NCI-H748 treated with DMSO at 0.1 percent for 48 hours (cell line): ENCODE measurements at regions not wholly inside any gene's neighbourhood (a gene's known extent, or its start where the extent isn't known, plus 50 kb on each side); places are given as distances from the start of the nearest gene placed in this dataset.

ENCODE experiments used
- DNase-seq: peaks from one replicate; lab custom pipeline; 2025; lab: John Stamatoyannopoulos, UW

DNA sequence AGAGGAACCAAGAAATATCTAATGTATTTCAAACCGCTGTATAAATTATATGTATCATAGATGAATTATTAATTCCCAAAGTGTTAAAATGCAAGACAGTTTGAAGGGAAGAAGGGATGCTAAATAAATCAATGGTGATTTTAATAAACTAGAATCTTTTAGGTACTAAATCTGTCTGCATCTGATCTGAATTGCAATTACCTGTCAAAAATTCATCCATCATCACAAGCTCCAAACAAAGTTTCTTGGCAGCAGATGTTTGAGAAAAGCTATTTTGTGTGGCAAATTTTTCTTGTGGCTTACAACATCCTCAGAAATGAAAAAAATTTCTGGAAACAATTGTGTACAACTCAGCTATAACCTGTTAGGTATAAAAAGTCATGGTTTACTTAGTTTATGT, 816.0 kb upstream of the NDST4 start:
- DNase-seq, result no peak

DNA sequence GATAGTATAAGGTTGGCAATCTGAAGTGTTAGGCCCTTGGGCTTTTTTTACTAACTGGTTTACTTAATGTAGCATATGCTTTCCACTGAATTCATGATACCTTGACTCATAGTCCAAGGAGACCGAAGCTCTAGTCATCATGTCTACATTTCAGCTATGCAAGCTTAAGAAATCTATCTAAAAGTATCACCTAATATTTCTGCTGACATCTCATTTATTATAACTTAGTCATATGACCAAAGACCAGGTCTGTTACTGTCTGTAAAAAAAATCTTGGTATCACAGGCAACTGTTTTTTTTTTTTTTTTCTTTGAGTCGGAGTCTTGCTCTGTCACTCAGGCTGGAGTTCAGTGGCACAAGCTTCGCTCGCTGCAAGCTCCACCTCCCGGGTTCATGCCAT, 814.0 kb upstream of the NDST4 start:
- no peak for DNase-seq

DNA sequence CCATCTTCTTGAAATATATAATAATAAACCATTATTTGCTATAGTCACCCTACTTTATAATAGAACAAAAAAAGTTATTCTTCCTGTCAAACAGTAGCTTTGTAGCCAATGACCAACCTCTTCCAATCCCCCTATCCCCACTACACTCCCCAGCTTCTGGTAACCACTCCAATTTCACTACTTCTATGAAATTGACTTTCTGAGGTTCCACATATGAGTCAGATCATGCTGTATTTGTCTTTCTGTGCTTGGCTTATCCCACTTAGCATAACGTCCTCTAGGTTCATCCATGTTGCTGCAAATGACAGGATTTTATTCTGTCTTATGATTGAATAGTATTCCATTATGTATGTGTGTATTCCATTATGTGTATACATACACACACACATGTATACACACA, 809.7 kb upstream of the NDST4 start:
- no peak for DNase-seq

DNA sequence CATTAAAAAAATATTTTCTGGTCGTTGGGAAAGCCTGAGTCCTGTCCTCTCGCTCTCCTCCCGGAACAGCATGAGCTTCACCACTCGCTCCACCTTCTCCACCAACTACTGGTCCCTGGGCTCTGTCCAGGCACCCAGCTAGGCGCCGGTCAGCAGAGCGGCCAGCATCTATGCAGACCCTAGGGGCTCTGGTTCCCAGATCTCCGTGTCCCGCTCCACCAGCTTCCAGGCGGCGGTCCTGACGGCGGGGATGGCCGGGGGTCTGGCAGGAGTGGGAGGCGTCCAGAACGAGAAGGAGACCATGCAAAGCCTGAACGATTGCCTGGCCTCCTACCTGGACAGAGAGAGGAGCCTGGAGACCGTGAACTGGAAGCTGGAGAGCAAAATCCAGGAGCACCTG, 807.2 kb upstream of the NDST4 start:
- no peak for DNase-seq

DNA sequence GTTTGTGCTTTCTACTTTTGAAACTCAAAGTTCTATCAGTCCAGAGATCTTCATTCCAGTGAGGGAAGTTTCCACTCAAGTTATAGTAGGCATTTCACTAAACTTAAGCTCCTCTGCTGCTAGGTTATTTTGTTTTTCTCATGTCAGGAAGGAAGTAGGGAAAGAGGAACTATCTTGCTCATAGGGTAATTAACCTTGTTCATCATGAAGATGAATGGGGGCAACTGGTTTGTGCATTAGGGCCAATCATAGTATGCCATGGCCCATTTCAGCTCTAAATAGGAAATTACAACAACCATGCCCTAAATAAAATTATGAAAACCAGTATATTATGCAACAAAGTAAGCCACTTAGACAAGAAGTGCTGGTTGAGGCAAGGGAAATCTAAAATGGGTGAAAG, 804.7 kb upstream of the NDST4 start:
- DNase-seq, result no peak

DNA sequence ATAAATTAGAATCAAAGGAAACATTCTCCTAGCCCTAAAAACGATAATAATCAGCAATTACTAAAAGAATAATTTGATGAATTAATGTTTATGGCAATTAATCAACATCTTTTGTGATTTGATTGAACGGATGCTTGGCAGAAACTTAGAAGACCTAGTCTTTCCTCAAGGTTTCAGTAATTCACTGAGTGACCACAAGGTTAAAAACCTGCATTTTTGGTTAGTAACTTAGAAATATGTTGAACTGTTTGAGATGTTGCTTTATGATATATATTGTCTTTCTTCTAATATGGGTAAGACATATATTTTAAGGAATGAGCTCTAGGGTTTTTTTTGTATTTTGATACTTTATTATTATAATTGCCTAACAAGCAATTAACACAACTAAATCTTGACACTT, 793.0 kb upstream of the NDST4 start:
- DNase-seq, result no peak

DNA sequence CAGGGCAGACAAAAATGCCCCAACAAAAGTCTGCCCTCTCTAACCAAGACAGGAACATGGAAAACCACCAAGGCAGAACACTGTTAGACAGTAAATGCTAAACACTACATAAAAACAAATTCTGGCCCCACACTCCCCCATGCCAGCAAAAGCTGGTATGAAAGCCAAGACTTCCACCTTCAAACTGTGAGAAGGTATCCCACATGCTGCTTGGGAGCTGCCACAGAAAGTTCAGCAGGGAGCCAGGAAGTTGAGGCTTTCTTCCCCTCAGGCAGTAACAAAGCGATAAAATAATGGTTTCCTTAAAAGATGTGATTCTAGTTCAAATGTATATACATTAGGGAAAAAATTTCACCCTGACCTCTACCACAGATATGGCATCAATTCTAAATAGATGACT, 770.4 kb upstream of the NDST4 start:
- DNase-seq, result no peak

DNA sequence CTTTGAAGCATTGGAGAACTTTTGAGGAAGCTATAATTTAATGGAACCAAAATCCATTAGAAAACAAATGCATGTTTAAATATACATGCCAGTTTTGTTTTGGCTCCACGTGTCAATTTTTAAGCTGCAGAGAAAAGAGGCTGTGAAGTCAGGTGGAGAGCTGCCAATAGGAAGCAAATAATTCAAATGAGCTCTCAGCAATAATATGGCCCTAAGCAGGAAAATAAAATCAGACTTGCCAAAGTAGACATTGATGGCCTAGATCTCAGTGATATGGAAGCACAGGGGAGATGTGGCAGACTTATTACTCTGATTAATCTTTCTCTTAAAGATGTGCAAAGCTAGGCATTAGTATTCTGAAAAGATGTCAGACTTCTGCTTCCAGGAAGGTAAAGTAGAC, 769.8 kb upstream of the NDST4 start:
- DNase-seq, result no peak

DNA sequence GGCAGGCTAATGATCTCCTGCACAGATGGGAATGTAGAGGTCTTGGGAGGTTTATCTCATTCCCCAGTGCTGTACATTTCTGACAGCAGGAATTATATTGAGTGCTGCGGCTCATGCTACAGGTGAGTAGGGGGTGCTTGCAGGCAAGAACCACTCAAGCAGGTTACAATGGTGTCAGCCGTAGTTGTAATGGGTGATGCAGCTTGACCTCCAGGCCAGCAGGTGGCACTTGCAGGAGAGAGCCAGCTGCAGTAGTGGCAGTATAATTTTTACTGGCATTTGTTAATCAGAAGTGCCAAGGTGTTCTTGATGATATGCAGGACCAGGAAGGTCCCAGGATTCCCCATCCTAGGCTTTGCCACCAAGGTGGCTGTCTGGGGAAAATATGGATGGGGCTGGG, 759.6 kb upstream of the NDST4 start:
- no peak for DNase-seq

DNA sequence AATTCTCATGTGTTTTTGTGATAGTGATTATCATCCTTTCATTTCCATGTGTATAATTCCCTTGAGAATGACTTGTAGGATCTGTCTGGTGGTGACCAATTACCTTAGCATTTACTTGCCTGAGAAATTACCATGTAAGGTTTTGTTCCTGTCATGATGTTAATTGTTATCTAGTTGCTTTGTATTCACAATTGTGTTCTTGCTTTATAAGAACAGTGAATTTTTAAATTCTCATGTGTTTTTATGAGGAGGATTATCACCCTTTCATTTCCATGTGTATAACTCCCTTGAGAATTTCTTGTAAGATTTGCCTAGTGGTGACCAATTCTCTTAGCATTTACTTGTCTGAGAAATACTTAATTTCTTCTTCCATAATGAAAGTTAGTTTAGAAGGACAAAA, 758.2 kb upstream of the NDST4 start:
- DNase-seq, result no peak

DNA sequence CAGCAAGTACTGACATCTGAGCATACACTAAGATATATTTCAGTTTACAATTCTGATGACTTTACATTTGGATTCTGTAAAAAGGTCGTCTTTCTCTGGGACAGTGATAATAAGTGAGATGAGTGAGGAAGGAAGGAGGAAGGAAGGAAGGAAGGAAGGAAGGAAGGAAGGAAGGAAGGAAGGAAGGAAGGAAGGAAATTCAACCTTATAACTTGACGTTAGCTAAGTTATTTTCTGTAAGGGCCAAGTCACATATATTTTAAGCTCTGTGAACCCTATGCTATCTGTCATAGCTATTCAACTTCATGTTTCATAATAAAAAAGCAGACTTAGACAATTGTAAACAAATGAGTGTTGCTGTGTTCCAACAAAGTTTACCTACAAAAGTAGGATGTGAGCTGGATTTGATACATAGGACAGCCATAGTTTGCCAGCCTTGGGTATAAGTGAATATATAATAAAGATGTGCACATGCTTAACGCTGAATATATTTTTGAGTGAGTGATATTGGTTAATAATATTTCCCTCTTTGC, 753.0 kb upstream of the NDST4 start:
- DNase-seq, result no peak

DNA sequence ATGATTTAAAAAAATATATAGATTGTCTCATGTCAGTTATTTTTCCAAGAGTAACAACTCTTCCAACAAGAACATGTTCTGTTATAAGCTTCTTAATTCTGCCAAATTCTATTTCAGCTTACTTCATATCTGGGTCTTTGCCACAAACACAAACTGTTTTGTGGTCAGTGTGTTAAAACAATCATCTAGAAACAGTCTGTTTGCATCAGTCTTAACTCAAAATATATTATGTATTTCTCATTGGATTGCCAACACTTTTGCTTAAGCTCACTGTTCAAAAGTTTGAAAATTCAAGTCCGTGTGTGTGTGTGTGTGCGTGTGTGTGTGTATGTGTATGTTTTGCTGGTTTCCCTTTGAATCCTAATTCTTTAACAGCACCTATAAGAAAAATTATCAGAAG, 752.3 kb upstream of the NDST4 start:
- DNase-seq, result no peak

DNA sequence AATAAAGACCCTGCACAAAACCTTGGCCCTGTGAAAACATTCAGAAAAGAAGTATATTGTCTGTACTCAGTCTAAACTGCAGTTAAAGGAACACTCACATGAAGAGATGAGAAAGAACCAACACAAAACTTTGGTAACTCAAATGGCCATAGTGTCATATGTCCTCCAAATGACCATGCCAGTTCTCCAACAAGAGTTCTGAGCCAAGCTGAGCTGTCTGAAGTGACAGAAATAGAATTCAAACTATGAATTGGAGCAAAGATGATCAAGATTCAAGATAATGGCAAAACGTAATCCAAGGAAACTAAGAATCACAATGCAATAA, 739.3 kb upstream of the NDST4 start:
- DNase-seq, result no peak

DNA sequence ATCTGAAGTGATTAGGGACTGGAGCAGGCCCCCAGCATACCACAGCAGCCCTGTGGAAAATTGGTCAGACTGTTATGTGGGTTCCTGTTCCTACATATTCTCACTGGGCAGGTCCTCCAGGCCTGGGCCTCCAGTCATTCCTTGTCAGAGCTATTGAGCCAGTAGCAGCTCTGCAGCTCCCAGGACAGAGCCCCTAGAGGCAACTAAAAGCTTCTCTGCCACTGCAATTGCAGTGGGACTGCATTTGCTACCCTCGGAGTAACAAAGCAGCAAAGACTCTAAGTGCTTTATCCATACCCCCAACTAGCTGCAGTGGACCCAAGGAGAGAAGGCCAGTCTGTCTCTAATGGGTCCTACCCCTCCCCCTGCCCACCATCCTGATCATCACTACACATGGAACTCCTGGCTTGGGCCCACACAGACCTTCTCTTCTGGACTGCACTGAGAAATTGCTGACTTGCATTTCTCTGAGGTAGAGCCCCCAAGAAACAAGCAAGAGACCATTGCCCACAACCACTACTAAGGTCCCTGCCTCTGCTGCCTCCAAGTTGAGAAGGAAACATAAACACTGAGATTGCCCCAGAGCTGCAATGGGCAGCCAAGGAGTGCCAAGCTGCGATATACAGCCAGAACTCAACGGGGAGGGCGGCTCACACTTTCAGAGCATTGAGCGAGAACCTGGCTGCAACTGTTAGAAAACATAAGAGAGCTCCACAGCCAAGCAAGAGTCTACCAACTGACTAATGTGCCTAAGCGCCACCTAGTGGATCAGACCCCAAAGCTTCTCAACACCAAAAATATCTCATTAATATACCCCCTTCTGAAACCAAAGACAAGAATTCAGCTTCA, 738.7 kb upstream of the NDST4 start:
- peak; percentile 56 for DNase-seq

DNA sequence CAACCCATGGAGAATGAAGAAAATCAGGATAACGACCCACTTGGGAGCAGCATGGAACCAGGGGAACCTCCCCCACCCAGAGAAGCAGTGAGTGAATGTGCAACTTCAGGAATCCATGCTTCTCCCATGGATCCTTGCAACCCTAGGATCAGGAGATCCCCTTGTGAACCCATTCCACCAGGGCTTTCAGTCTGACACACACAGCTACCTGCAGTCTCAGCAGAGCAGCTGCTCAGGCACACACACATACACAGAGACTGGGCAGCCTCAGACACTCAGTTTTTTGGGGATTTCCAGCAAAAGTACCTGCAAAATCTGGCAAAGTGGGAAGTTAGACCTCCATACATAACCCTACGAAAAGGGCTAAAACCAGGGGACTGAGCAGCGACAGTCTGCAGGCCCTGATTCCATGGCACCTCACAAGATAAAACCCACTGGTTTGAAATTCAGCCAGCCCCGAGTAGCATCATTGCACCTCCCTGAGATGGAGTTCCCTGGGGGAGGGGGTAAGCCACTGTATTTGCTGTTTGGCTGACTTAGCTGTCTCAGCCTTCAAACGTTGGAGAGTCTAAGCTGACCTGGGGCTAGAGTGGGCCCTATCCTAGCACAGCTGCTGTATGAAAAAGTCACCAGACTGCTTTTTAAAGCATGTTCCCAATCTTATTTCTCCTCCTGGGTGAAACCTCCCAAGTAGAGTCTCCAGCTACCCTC, 737.5 kb upstream of the NDST4 start:
- DNase-seq, result no peak

DNA sequence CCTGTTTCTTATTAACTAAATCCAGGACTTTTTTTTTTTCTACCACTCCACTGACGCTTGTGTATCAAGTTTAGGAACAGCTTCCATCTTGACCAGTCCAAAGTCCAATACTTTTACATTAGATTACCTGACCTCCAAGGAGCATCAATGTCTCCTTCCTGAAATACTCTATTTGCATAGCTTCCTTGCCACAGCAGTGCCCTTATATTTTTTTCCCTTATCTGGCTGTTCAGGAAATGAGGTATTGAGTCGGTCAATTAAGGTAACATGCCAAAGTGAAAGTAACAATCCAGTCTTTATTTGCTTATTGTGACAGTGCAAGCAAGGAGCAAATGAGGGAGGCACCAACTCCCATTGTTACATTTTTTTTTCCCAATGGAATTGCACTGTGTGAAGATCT, 730.8 kb upstream of the NDST4 start:
- DNase-seq, result peak; percentile 19

DNA sequence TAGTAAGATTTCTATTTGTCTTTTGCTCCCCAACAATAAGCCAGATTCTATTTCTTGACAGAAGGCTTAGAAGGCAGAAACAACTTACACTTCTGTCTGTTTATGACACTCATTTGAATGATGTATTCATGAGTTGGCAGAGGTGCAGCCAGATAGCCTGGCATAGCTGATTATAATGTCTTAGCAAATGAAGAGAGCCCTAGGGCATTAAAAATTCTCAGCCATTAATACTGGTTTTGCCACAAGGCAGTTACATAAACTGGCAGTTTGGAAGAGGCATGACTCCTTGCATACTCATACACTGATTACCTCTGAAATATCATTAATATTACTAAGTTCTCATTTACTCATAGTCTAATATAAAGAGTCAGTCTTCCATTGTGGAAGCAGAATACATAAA, 728.5 kb upstream of the NDST4 start:
- no peak for DNase-seq

DNA sequence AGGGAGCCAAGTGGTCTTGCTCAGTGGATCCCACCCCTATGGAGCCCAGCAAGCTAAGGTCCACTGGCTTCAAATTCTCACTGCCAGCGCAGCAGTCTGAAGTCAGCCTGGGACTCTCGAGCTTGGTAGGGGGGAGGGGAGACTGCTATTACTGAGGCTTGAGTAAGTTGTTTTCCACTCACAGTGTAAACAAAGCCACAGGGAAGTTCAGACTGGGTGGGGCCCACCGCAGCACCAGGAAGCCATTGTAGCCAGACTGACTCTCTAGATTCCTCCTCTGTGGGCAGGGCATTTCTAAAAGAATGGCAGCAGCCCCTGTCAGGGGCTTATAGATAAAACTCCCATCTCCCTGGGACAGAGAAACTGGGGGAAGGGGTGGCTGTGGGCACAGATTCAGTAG, 721.0 kb upstream of the NDST4 start:
- no peak for DNase-seq

DNA sequence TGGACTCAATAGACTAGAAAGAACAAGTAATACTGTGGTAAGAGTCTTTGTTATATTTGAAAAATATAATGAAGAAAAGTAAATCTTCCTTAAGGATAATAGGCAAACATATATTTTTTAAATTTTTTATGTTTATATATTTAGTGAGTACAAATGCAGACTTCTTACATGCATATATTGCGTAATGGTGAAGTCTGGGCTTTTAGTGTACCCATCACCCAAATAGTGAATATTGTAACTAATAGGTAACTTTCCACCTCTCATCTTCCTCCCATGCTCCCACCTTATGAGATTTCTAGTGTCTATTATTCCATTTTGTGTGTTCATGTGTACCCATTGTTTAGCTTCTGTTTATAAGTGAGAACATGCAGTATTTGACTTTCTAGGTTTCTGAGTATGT, 711.2 kb upstream of the NDST4 start:
- DNase-seq, result no peak

DNA sequence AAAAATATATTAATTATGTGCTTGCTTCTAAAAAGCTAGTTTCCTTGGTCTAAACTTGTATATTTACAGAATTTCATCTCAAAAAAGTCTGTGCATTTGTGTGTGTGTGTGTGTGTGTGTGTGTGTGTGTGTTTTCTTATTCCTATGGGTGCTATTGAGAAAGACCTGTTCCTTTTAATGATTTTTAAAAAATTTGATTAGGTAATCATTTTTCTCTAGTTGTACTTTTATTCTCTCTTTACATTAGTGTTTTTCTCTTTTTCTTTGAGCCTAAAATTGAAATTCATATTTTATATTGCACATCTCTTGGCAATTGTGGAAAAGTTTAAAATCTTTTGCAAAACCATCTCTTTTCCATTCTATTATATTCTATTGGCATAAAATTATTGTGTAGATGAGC, 690.4 kb upstream of the NDST4 start:
- no peak for DNase-seq

DNA sequence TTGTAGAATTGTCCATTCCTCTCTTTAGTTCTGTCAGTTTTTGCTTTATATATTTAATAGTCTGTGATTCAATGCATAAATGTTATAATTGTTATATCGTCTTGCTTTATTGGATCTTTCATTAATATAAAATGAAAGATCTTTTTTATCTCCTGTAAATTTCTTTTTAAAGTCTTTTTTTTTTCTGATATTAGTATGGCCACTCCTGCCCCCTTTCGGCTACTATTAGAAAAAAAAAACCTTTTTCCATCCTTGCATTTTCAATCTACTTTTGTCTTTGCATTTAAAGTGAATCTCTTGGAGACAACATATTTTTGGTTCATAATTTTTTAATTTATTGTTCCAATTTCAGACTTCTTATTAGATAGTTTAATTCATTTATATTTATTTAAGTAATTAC, 677.4 kb upstream of the NDST4 start:
- DNase-seq, result no peak

DNA sequence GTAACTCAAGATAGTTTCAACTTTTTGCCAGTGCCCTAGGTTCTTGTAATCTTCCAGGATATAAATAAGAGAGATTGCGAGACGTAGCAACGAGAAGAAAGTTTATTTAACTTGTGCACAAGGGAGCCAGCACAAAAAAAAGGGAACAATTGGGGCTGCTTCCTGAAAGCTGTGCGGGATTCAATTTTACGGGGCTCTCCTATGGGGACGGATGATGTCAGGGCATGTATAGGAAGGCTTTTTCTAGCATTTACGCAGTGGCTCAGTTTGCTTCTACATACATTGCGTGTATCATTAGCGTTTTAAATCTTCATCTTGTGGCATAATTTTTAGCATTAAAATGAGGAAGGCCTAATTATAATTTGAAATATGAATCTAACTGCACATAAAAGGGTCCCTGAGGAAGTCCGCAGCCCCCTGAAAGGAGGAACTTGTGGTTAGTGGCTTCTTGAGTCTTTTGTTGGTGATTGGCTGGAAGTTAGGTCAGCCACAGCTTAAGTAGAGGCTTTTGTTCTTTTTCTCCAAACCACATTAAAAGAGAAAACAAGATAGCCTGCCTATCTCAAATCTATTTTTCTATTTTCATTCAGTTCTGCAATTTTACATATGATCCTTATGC, 668.2 kb upstream of the NDST4 start:
- no peak for DNase-seq

DNA sequence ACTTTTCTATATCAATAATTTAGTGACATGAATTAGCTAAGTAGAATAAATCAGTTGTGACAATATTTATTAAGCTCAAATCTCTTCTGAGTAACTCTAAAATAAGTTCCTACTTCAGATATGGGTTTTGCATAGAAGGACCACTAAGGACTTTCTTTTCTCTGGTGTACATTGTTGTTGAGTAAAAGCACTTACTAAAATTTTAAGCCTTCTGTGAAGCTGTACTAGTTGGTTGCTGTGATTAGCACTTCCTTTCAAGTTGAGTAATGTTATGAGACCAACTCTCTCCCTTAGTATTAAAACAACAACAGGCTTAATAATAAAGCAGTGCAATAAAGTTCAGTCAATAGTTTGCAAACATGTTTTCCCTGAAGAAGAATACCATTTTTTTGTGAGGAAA, 667.4 kb upstream of the NDST4 start:
- no peak for DNase-seq
